ENCODE measurements at regions not wholly inside any gene's neighbourhood (a gene's known extent, or its start where the extent isn't known, plus 50 kb on each side); places are given as distances from the start of the nearest gene placed in this dataset.

- no peak for TF ChIP-seq CTCF (IDR thresholded peaks at IDR 0.05; ENCODE audit: extremely low read depth in 1 of 2, insufficient read depth in 1 of 2, low read depth in 1 of 2, low read length in 2 of 2)
- no peak for TF ChIP-seq POLR2A (IDR thresholded peaks at IDR 0.05; ENCODE audit: low read depth, low read length)
- no peak for TF ChIP-seq EZH2 (IDR thresholded peaks at IDR 0.05; ENCODE audit: borderline replicate concordance, low read depth, low read length, severe bottlenecking)
Observed at GRCh38 chr3:13706451-13706850, 157.5 kb downstream of the FBLN2 start.

Data from endothelial cell of umbilical vein (primary cell).